NB4 (cell line): ENCODE measurements at regions not wholly inside any gene's neighbourhood (a gene's known extent, or its start where the extent isn't known, plus 50 kb on each side); places are given as distances from the start of the nearest gene placed in this dataset.

ENCODE experiments used
- CTCF ChIP-seq: IDR thresholded peaks from one replicate; pipeline ENCODE4 v1.5.1; 2012; ENCODE audit warnings: low read depth, low read length
- MAX ChIP-seq: IDR thresholded peaks from 2 replicates; pipeline ENCODE4 v1.6.1; 2011; ENCODE audit warnings: low read depth, low read length
- POLR2A ChIP-seq: IDR thresholded peaks from 2 replicates; pipeline ENCODE4 v1.6.1; 2011; ENCODE audit warnings: mild to moderate bottlenecking; ENCODE audit not compliant: insufficient read length; ENCODE audit errors: extremely low read depth

GRCh38 chr1:96424877-96425276 is 296.7 kb upstream of the PTBP2 start:
- TF ChIP-seq CTCF (no peak), POLR2A (no peak), MAX (no peak)
